HEK293 (cell line): ENCODE measurements at regions not wholly inside any gene's neighbourhood (a gene's known extent, or its start where the extent isn't known, plus 50 kb on each side); places are given as distances from the start of the nearest gene placed in this dataset.

Experiments used
- CTCF ChIA-PET: fragments of 350-600 bp; formaldehyde crosslinking; extraction: SDS; loops from one replicate; lab custom pipeline; 2021; ENCODE audit warnings: antibody characterized with exemption; lab: Yijun Ruan, JAX
- POLR2A ChIA-PET: fragments of 300-600 bp; formaldehyde crosslinking; extraction: SDS; loops from one replicate; lab custom pipeline; 2020; ENCODE audit warnings: antibody characterized with exemption, inconsistent platforms; lab: Yijun Ruan, JAX
- H3K27ac ChIP-seq: fragments of 200-500 bp; sonication (Bioruptor generic); 2 replicates; pipeline ENCODE4 v1.5.1; 2014; ENCODE audit warnings: low read depth, low read length, control low read depth, inconsistent platforms; ENCODE audit errors: extremely low read depth
- H3K36me3 ChIP-seq, 2 experiments: fragments of 200-500 bp in 1 of 2; sonication (Bioruptor generic) in 1 of 2; 1 replicate in 1 of 2; 2 replicates in 1 of 2; pipeline ENCODE4 v1.5.1; 2014 to 2017; ENCODE audit warnings: inconsistent platforms in 2 of 2, low read length in 2 of 2; ENCODE audit not compliant: control insufficient read depth in 2 of 2, insufficient read depth in 1 of 2
- H3K4me1 ChIP-seq: fragments of 200-500 bp; sonication (Bioruptor generic); 2 replicates; pipeline ENCODE4 v1.5.1; 2014; ENCODE audit warnings: mild to moderate bottlenecking, low read length, inconsistent platforms; ENCODE audit not compliant: control insufficient read depth, insufficient read depth
- H3K4me3 ChIP-seq: 2 replicates; pipeline ENCODE4 v1.5.1; 2011; ENCODE audit warnings: low read depth, mild to moderate bottlenecking, control low read depth, low read length, moderate library complexity
- H3K9me3 ChIP-seq: fragments of 200-500 bp; sonication (Bioruptor generic); 2 replicates; pipeline ENCODE4 v1.5.1; 2014; ENCODE audit warnings: low read depth, low read length, inconsistent platforms; ENCODE audit not compliant: control insufficient read depth, insufficient read depth
- BCL11A ChIP-seq: fragments of 450-650 bp; formaldehyde crosslinking; IDR thresholded peaks from 2 replicates; pipeline ENCODE4 v1.5.1; 2016; ENCODE audit warnings: low read depth, missing biosample characterization, missing genetic modification characterization
- HOXA7 ChIP-seq: sonication (generic); formaldehyde crosslinking; IDR thresholded peaks from 2 replicates; pipeline ENCODE4 v1.8.1; 2022; ENCODE audit warnings: missing genetic modification reagents, borderline replicate concordance
- HOXD13 ChIP-seq: sonication (generic); formaldehyde crosslinking; IDR thresholded peaks from 2 replicates; pipeline ENCODE4 v1.8.0; 2022; ENCODE audit warnings: missing genetic modification reagents, borderline replicate concordance
- KLF1 ChIP-seq: fragments of 450-650 bp; formaldehyde crosslinking; IDR thresholded peaks from 2 replicates; pipeline ENCODE4 v1.5.1; 2016; ENCODE audit warnings: missing biosample characterization, missing genetic modification characterization
- MEIS1 ChIP-seq: sonication (generic); formaldehyde crosslinking; IDR thresholded peaks from 2 replicates; pipeline ENCODE4 v1.8.1; 2022; ENCODE audit warnings: missing genetic modification reagents, mild to moderate bottlenecking, borderline replicate concordance
- SCRT2 ChIP-seq: fragments of 450-650 bp; formaldehyde crosslinking; IDR thresholded peaks from 2 replicates; pipeline ENCODE4 v1.5.1; 2016; ENCODE audit warnings: missing biosample characterization, missing genetic modification characterization
- SETDB1 ChIP-seq: IDR thresholded peaks from one replicate; pipeline ENCODE4 v1.6.1; 2017; ENCODE audit warnings: mild to moderate bottlenecking, low read length, moderate library complexity, mixed read lengths; ENCODE audit not compliant: insufficient read length
- TSHZ1 ChIP-seq: fragments of 450-650 bp; formaldehyde crosslinking; IDR thresholded peaks from 2 replicates; pipeline ENCODE4 v1.5.1; 2016; ENCODE audit warnings: missing biosample characterization, missing genetic modification characterization, borderline replicate concordance
- ZBTB20 ChIP-seq: fragments of 450-650 bp; formaldehyde crosslinking; IDR thresholded peaks from 2 replicates; pipeline ENCODE4 v1.5.1; 2016; ENCODE audit warnings: missing biosample characterization, missing genetic modification characterization
- ZBTB7A ChIP-seq: fragments of 450-650 bp; formaldehyde crosslinking; IDR thresholded peaks from 2 replicates; pipeline ENCODE4 v1.5.1; 2016; ENCODE audit warnings: low read depth, missing biosample characterization, missing genetic modification characterization
- ZFP3 ChIP-seq: fragments of 450-650 bp; formaldehyde crosslinking; IDR thresholded peaks from 2 replicates; pipeline ENCODE4 v1.5.1; 2016; ENCODE audit warnings: low read depth, missing biosample characterization, missing genetic modification characterization
- ZNF112 ChIP-seq: fragments of 450-650 bp; formaldehyde crosslinking; IDR thresholded peaks from 2 replicates; pipeline ENCODE4 v1.5.0; 2017; ENCODE audit warnings: missing biosample characterization, missing genetic modification characterization
- ZNF146 ChIP-seq: fragments of 450-650 bp; formaldehyde crosslinking; IDR thresholded peaks from 2 replicates; pipeline ENCODE4 v1.5.1; 2016; ENCODE audit warnings: missing biosample characterization, missing genetic modification characterization
- ZNF155 ChIP-seq: fragments of 450-650 bp; formaldehyde crosslinking; IDR thresholded peaks from 2 replicates; pipeline ENCODE4 v1.5.1; 2016; ENCODE audit warnings: missing biosample characterization, missing genetic modification characterization
- ZNF16 ChIP-seq: fragments of 450-650 bp; formaldehyde crosslinking; IDR thresholded peaks from 2 replicates; pipeline ENCODE4 v1.5.1; 2016; ENCODE audit warnings: low read depth, missing biosample characterization, missing genetic modification characterization
- ZNF221 ChIP-seq: fragments of 450-650 bp; formaldehyde crosslinking; IDR thresholded peaks from 2 replicates; pipeline ENCODE4 v1.5.1; 2017; ENCODE audit warnings: missing biosample characterization, missing genetic modification characterization, borderline replicate concordance
- ZNF302 ChIP-seq: fragments of 450-650 bp; formaldehyde crosslinking; IDR thresholded peaks from 2 replicates; pipeline ENCODE4 v1.5.1; 2016; ENCODE audit warnings: missing biosample characterization, missing genetic modification characterization, low read depth
- ZNF354C ChIP-seq: fragments of 450-650 bp; formaldehyde crosslinking; IDR thresholded peaks from 2 replicates; pipeline ENCODE4 v1.5.1; 2016; ENCODE audit warnings: missing biosample characterization, missing genetic modification characterization, low read depth, borderline replicate concordance
- ZNF37A ChIP-seq: fragments of 450-650 bp; IDR thresholded peaks from 2 replicates; pipeline ENCODE4 v1.5.1; 2018; ENCODE audit warnings: missing biosample characterization, missing genetic modification characterization
- ZNF510 ChIP-seq: fragments of 450-650 bp; formaldehyde crosslinking; IDR thresholded peaks from 2 replicates; pipeline ENCODE4 v1.5.1; 2018; ENCODE audit warnings: mild to moderate bottlenecking, missing genetic modification characterization, missing biosample characterization; ENCODE audit not compliant: insufficient replicate concordance
- ZNF529 ChIP-seq: fragments of 450-650 bp; formaldehyde crosslinking; IDR thresholded peaks from 2 replicates; pipeline ENCODE4 v1.5.1; 2017; ENCODE audit warnings: missing genetic modification characterization, missing biosample characterization; ENCODE audit not compliant: insufficient replicate concordance
- ZNF549 ChIP-seq: fragments of 450-650 bp; IDR thresholded peaks from 2 replicates; pipeline ENCODE4 v1.5.1; 2018; ENCODE audit warnings: missing biosample characterization, missing genetic modification characterization, mild to moderate bottlenecking, inconsistent platforms, moderate library complexity
- ZNF629 ChIP-seq: fragments of 450-650 bp; formaldehyde crosslinking; IDR thresholded peaks from 2 replicates; pipeline ENCODE4 v1.5.1; 2017; ENCODE audit warnings: missing biosample characterization, missing genetic modification characterization
- ZNF658 ChIP-seq: fragments of 450-650 bp; formaldehyde crosslinking; IDR thresholded peaks from 2 replicates; pipeline ENCODE4; 2016; ENCODE audit warnings: missing biosample characterization, missing genetic modification characterization
- ZNF776 ChIP-seq: fragments of 450-650 bp; formaldehyde crosslinking; IDR thresholded peaks from 2 replicates; pipeline ENCODE4 v1.5.0; 2017; ENCODE audit warnings: missing biosample characterization, missing genetic modification characterization, borderline replicate concordance
- ZNF792 ChIP-seq: fragments of 450-650 bp; formaldehyde crosslinking; IDR thresholded peaks from 2 replicates; pipeline ENCODE4 v1.5.1; 2016; ENCODE audit warnings: missing biosample characterization, missing genetic modification characterization
- ZXDB ChIP-seq: fragments of 450-650 bp; formaldehyde crosslinking; IDR thresholded peaks from 2 replicates; pipeline ENCODE4 v1.5.1; 2016; ENCODE audit warnings: missing biosample characterization, missing genetic modification characterization

DNA sequence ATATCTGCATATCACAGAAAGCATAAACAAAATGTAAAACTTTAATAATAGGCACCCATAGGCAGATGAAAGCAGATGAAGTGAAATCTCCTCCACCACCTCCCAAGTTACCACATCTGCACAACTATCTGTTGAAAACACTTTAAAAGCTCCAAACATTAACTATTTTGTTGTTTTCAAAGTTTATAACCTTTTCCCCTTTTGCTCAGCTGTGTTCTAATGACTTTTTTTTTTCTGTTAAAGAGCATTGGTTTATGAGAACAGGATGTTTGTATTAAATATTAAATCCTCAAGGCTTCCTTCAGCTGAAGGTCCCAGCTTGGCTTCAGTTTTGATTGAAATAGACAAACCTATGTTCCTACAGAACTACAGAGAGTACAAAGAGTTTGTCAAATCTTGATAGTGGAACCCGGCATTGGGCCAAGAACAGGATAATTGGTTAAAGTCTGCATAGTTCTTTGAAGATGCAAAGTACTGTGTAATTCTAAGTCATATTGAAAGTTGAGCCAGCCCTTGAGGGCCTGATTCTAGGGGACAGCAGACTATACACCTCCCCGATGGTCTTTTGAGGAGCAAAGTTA lies 255.1 kb upstream of the JAG1 start (continued):
- TF ChIP-seq ZNF146 (tag by site-specific recombination) (no peak), ZFP3 (tag by site-specific recombination) (no peak), HOXA7 (CRISPR knock-in tag) (no peak), ZNF792 (no peak), ZNF776 (tag by site-specific recombination) (no peak), HOXD13 (no peak), ZNF221 (tag by site-specific recombination) (no peak), ZXDB (tag by site-specific recombination) (no peak), SETDB1 (no peak)

GRCh38 chr20:10935658-10936402 lies 262.0 kb upstream of the JAG1 start:
- Histone ChIP-seq H3K4me3 (no peak overlapping the region), H3K9me3 (no peaks in the 10 kb centered on the region), H3K4me1 (no peaks in the 10 kb centered on the region), H3K36me3 (no peaks in the 10 kb centered on the region), H3K27ac (no peak overlapping the region)
- ChIA-PET CTCF (no interaction called here), POLR2A (interaction anchor here (0.6 kb wide), 1 partner anchor 11 kb away, joined by 6 read pairs; no protein-coding TSS in a partner anchor)
- no peak for TF ChIP-seq ZNF354C (tag by site-specific recombination)
- TF ChIP-seq ZNF629 (tag by site-specific recombination) = no peak
- TF ChIP-seq ZNF529 (tag by site-specific recombination) = no peak
- TF ChIP-seq ZNF658 (tag by site-specific recombination) = no peak
- no peak for TF ChIP-seq ZNF16 (tag by site-specific recombination)
- TF ChIP-seq ZNF112 = no peak
- TF ChIP-seq ZNF510 (tag by site-specific recombination) = no peak
- TF ChIP-seq ZNF37A (tag by site-specific recombination) = no peak
- TF ChIP-seq ZNF302 (tag by site-specific recombination) = no peak
- no peak for TF ChIP-seq KLF1 (tag by site-specific recombination)
- no peak for TF ChIP-seq SCRT2
- TF ChIP-seq TSHZ1 (tag by site-specific recombination) = no peak
- TF ChIP-seq ZBTB20 (tag by site-specific recombination) = no peak
- TF ChIP-seq MEIS1 (CRISPR knock-in tag) = no peak
- TF ChIP-seq ZNF155 (tag by site-specific recombination) = no peak
- no peak for TF ChIP-seq ZNF549
- no peak for TF ChIP-seq ZBTB7A (tag by site-specific recombination)
- no peak for TF ChIP-seq BCL11A
